Mammary epithelial cell (primary cell): ENCODE measurements at regions not wholly inside any gene's neighbourhood (a gene's known extent, or its start where the extent isn't known, plus 50 kb on each side); places are given as distances from the start of the nearest gene placed in this dataset.

ENCODE experiments used
- EZH2 ChIP-seq: IDR thresholded peaks from 2 replicates; pipeline ENCODE4 v1.6.1; 2012; ENCODE audit warnings: low read length, inconsistent platforms, borderline replicate concordance
- TF ChIP-seq, protein P1 (sequence below), 2 donors: IDR thresholded peaks in 1 of 2; conservative IDR thresholded peaks in 1 of 2; 2 replicates each; pipeline ENCODE4 v1.5.1; 2011 to 2012; ENCODE audit warnings: inconsistent platforms in 2 of 2, low read length in 2 of 2, mild to moderate bottlenecking in 2 of 2, control low read depth in 1 of 2, low read depth in 1 of 2; ENCODE audit not compliant: insufficient read depth in 1 of 2; ENCODE audit errors: extremely low read depth in 1 of 2

DNA sequence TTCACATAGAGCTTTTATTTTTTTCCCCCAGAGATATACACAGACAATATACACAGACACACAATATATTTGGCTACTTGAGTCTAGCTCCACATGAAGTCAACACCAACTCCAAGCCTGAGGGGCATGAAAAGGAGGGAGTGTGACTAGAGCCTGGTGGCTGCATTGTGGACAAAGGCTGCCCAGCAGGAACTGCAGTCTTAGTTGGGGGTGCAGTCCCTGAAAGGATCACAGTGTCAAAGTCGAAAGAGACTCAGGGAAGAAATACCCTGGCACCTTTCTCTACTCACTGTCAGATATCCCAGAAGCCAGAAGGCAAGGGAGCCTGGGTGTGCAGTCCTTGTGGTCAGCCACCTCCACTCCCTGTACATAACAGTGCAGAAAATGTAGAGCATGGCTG is 231.6 kb upstream of the RPS23 start:
- TF ChIP-seq, protein P1, sequence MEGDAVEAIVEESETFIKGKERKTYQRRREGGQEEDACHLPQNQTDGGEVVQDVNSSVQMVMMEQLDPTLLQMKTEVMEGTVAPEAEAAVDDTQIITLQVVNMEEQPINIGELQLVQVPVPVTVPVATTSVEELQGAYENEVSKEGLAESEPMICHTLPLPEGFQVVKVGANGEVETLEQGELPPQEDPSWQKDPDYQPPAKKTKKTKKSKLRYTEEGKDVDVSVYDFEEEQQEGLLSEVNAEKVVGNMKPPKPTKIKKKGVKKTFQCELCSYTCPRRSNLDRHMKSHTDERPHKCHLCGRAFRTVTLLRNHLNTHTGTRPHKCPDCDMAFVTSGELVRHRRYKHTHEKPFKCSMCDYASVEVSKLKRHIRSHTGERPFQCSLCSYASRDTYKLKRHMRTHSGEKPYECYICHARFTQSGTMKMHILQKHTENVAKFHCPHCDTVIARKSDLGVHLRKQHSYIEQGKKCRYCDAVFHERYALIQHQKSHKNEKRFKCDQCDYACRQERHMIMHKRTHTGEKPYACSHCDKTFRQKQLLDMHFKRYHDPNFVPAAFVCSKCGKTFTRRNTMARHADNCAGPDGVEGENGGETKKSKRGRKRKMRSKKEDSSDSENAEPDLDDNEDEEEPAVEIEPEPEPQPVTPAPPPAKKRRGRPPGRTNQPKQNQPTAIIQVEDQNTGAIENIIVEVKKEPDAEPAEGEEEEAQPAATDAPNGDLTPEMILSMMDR (conservative IDR thresholded peaks at IDR 0.05 in 1 of 2, IDR thresholded peaks at IDR 0.05 in 1 of 2; ENCODE audit: extremely low read depth in 1 of 2, insufficient read depth in 1 of 2, low read depth in 1 of 2, low read length in 2 of 2) = no peak
- no peak for TF ChIP-seq EZH2
